Heart left ventricle (tissue), 13 donors: ENCODE measurements at regions not wholly inside any gene's neighbourhood (a gene's known extent, or its start where the extent isn't known, plus 50 kb on each side); places are given as distances from the start of the nearest gene placed in this dataset.

Experiments
- POLR2A ChIP-seq, 2 donors: fragments of 450-650 bp; IDR thresholded peaks; one replicate each; pipeline ENCODE4 v1.6.1; 2017; ENCODE audit warnings: antibody characterized with exemption in 2 of 2, mild to moderate bottlenecking in 2 of 2, moderate library complexity in 2 of 2
- TF ChIP-seq, protein P1 (sequence below), 12 donors: fragments of 200-600 bp; sonication (generic) in 4 of 12; IDR thresholded peaks; one replicate each; pipeline versions ENCODE4 v1.5.0 to v1.8.0; 2018 to 2022; ENCODE audit warnings: antibody characterized with exemption in 12 of 12, mild to moderate bottlenecking in 5 of 12
- donor health status: ischemic (EF 13 %, LVEDD 7.1; RV severe dilation, severe dysfunction).
- donor health status: DM: no; HTN: yes; CAD: no.
- donor health status: DM: no; HTN: no; CAD: no.
- donor health status: ischemic (EF 25% LVEDD 6.9; RV normal size, moderate dysfunction).
- donor health status: ischemic (EF 25% LVEDD 5.7; RV mildly dilated, moderate dysfunction).
- donor health status: ischemic (EF 35%, LVEDD 5.7; RV mildly dilated, moderate dysfunction).
- donor health status: nonischemic (EF 11% LVEDD 7.7; RV severe dilation, severe dysfunction).
- donor health status: DM: yes; HTN: yes; CAD: no.
- donor health status: PGD.
- donor health status: ischemic (EF 29% LVEDD 5.4; RV normal size, mild dysfunction).
- donor health status: nonischemic (EF 23%, LVEDD 6.1; RV moderate dilation, normal function).

DNA sequence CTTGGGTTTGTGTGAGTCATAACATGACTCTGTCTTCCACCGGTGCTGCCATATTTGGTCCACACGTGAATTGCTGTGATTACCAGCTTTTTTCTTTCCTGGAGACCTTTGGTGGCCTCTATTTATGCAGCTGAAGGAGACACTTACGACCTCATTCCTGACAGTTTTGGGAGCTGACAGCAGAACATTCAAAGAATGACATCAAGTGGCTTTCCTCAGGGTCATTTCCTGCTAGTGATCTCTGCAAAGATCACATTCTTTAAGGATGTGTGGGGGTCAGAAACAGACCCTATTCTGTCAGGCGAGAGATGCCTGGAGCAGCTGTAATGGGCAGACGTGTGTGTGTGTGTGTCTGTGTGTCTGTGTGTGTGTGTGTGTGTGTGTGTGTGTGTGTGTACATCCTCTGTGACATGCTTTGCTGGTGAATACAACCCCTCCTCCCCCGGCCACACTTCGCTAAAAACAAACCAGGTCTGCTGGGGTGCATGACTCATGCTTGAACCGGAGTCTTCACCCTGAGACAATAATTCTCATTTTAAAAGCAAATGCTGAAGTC lies 115.6 kb downstream of the TMEM170B start:
- no peak for TF ChIP-seq POLR2A (IDR thresholded peaks at IDR 0.05)
- TF ChIP-seq, protein P1, sequence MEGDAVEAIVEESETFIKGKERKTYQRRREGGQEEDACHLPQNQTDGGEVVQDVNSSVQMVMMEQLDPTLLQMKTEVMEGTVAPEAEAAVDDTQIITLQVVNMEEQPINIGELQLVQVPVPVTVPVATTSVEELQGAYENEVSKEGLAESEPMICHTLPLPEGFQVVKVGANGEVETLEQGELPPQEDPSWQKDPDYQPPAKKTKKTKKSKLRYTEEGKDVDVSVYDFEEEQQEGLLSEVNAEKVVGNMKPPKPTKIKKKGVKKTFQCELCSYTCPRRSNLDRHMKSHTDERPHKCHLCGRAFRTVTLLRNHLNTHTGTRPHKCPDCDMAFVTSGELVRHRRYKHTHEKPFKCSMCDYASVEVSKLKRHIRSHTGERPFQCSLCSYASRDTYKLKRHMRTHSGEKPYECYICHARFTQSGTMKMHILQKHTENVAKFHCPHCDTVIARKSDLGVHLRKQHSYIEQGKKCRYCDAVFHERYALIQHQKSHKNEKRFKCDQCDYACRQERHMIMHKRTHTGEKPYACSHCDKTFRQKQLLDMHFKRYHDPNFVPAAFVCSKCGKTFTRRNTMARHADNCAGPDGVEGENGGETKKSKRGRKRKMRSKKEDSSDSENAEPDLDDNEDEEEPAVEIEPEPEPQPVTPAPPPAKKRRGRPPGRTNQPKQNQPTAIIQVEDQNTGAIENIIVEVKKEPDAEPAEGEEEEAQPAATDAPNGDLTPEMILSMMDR (IDR thresholded peaks at IDR 0.05): no peak
